Activated CD8-positive, alpha-beta memory T cell treated with anti-CD3 and anti-CD28 coated beads, Interleukin-2, amount 50 U/mL, for 4 hours (primary cell): ENCODE measurements at regions not wholly inside any gene's neighbourhood (a gene's known extent, or its start where the extent isn't known, plus 50 kb on each side); places are given as distances from the start of the nearest gene placed in this dataset.
"Not testable (repeated sequence)": the region's sequence is repeated elsewhere in the genome, so short reads cannot be mapped to it uniquely, and the experiment has no call there.

Experiments used
- DNase-seq: peaks from one replicate; pipeline ENCODE4 v3.0.0-alpha.2; 2020

DNA sequence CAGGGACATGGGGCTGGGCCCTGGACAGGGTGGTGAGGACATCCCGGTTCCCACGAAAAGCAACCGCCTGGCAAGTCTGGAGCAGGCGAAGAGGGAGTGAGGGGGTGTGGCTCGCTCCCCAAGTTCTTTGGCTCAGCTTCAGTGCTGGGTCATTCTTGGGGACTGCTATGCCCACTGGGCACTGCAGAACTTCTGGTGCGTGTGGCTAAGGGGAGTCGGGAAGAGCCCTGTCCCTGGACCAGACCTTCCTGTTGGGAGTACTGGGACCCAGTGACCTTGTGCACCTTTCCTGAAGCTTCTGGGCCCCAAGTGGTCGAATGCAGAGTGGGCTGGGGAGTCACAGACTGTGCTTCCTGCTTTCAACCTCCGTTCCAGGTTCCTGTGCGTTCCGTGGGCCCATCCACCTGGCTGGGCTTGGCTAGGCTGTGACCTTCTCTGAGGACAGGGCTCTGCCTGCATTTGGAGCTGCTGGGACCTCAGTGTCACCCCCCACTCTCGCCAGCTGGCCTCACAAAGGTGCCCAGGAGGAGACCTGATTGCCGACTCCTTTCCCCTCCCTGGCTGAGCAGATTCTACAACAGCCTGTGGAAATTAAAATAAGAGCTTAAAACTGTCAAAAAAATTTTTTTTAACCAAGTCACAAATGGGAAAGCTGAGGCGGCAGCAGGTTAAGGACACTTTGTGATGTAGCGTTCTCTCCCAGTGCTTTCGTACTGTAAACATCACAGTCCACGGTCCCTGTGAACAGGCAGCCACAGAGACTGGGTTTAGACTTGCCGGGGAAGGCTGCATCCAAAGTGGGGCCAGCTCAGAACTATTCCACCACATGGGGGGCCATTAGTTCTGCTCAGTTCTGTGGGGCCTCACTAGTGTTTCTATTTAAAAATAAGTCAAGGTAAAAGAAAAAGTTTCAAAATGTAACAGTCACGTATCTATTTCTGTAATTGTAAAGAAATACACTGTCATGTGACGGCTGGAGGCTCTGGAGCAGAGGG, 63.8 kb upstream of the WNT7B start:
- DNase-seq, result no peak

DNA sequence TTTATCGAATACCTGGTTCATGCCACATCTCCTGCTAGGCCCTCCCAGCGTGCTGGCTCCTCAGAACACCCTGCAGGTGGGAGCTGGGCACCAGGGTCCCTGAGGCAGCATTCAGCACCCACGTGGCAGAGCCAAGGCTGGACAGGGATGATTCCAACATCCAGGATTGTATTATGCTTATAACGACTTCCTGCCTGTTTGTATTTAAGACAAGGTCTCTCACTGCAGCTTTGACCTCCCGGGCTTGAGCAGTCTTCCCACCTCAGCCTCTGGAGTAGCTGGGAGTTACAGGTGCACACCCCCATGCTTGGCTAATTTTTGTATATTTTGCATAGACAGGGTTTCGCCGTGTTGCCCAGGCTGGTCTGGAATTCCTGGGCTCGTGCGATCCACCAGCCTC, 64.7 kb upstream of the WNT7B start:
- DNase-seq, result no peak

- DNase-seq, result no peak
Observed at GRCh38 chr22:46042786-46043185, 65.8 kb upstream of the WNT7B start.

GRCh38 chr22:46043339-46043738, 66.4 kb upstream of the WNT7B start:
- no peak for DNase-seq

- no peak for DNase-seq
Observed at GRCh38 chr22:46043816-46044620, 67.1 kb upstream of the WNT7B start.

DNA sequence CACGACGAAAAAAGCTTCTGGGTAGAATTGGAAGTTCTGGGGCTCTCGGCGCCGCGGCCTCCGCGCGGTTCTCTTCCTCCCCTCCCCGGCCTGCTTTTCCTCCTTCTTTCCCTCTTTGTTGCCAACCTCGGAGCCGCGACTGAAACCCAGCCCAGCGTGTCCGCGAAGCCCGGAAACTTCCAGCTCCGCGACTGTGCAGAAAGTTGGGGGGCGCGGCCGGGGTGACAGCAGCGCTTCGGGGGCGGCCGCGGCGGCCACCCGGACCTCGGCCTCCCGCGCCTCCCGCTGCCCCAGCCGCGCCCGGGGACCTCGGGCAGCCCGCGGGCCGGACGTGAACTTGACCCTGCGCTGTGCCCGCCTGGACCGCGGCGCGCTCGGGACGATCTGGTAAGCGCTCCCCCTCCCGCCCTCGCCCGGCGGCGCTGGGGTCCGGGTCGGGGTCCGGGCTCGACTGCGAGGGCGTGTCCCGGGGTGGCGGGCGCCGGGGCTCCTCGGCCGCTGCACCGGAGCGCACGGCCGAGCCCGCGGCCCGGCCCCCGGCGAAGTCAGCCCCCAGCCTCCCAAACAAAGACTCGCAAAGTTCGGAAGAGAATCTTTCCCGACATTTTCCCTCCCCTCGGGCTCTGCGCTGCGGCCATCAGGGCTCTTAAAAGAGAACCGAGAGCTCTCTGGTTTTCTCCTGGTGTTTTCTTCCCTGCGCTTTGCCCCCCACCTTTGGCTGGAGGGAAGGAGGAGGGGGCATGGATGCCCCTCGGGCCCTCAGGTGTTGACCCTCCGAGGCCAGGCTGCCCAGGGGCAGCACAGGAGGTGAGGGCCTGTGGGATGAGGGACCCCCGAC, 67.9 kb upstream of the WNT7B start:
- DNase-seq, result peak; percentile 39

DNA sequence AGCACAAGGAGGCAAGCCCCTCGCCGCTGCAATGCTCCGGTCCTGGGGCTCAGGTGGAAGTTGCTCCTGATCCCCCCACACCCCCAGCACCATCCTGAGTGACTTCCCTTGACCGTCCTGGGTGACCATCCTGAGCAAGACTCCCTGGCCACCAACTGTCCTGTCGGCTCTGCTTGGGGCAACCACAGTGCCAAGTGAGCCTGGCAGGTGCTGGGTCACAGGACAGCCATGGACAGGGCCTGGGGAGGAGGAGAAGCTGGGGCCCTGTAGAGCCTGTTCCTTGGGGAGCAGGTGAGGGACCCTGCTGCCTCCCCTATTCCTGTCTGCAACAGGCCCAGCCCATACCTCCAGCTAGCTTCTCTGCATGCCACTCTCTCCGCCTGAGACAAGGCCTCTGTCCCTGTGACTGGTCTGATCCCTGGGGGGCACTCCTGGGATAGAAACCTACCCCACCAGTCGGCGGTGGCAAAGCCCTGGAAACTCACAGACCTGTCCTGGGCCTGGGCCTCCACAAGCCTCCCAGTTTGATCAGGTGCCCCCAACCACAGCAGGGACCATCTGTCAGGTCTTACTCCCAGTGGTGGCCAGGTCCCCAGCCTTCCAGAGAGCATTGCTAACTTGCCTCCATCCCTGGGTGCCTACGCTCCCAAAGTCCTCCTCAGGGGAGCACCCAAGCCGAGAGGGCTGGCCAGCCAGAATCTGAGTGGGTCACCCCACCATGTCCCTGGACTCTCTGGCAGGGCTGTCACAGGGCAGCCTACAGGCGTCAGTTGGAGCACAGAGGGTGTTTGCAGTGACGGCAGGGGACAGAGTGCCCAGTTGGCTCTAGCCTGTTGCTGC, 68.7 kb upstream of the WNT7B start:
- no peak for DNase-seq

DNA sequence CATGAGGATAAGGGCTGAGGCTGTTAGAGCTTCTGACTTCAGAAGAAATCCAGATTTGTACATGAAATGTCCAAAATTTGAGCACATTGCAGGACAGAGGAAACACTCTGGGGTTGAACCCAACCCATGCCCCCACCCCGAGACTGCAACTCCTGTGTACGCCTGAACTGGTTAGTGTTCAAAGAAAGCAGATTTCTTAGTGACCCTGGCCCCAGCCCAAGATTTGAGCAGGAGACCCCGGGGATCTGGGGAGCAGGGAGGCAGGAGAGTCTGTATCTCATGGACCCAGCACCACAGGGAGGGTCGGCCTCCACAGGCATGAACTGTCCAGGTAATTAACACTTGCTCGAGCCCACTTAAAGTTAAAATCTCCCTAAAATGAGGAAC, 69.3 kb upstream of the WNT7B start:
- DNase-seq, result no peak

DNA sequence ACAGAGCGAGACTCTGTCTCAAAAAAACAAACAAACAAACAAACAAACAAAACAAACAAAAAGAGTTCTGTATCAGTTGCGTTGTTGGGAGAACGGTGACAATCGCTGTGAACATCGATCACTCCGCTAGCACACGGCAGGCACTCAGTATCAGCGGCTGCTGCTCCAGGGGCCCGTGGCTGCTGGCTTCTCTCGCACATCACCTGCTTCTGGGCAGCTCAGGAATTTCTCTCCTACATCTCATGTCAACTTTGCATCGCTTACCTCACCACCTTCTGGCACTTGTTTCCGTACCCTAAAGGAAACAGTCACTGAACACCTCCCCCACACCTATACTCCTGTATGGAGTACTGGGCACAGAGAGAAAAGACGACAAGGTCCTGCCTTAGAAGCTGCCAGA, 70.3 kb upstream of the WNT7B start:
- DNase-seq, result no peak

GRCh38 chr22:46047841-46048595, 71.1 kb upstream of the WNT7B start:
- DNase-seq, result no peak

GRCh38 chr22:46048661-46049060, 71.7 kb upstream of the WNT7B start:
- DNase-seq, result not testable (repeated sequence)

- DNase-seq, result no peak
Observed at GRCh38 chr22:46049726-46050450, 72.9 kb upstream of the WNT7B start.

- no peak for DNase-seq
Observed at GRCh38 chr22:46050451-46050845, 73.5 kb upstream of the WNT7B start.

- DNase-seq, result no peak
Observed at GRCh38 chr22:46050916-46051614, 74.1 kb upstream of the WNT7B start.

- no peak for DNase-seq
Observed at GRCh38 chr22:46051646-46052045, 74.7 kb upstream of the WNT7B start.

DNA sequence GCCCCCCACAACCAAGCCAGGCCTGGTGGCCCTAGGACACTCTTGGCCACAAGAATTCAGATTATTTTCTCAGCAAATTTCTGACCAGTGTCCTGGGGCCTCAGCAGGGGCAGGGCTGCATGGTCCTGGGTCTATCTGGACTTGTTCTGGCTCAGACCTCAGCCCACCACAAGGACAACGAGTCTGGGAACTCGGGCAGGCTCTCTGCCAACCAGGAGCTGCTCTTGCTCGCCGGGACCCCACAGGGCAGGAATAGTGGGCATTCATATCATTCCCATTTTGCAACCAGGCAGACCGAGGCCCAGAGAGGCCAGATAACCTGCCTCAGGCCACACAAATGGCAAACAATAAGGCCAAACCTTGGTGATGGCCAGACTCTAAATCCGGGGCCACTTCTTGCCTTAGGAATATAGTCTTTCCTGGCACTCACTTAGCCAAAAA, 75.4 kb upstream of the WNT7B start:
- DNase-seq, result no peak

DNA sequence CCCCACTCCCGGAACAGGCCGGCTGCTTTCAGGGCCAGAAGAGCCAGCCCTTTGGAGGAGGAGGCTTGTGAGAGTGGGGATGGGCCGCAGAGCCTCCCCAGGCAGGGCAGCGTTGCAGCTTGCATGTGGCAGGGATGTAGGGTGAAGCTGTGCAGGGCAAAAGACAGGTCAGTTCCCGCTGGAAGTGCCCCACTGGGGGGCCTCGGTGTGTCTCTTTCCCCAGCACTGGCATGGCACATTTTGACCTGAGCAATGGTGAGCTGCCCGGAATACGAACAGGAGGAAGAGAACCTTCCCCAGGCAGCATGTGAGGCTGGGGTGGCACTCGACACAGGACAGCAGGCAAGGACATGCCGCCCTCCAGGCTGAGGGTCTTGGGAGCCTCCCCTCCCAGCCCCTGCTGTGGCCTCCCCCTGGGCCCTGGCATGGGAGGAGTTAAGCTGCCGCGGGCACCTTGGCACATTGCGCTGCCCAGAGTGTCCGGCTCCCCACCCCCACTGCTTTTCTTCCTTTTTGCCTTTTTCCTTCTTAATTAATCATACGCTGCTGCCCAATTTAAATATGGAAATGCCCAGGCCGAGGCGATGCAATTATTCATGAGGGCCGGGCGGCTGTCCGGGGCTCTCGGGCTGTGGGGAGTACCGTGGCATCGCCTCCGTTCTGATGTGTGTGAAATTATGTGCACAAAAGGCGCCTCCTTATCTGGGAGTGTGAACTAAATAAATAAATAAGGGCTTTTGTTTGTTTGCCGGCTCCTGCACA, 76.0 kb upstream of the WNT7B start:
- no peak for DNase-seq

GRCh38 chr22:46053563-46054090, 76.7 kb upstream of the WNT7B start:
- DNase-seq, result peak; percentile 56
